CD4-positive, alpha-beta memory T cell (primary cell): ENCODE measurements at regions not wholly inside any gene's neighbourhood (a gene's known extent, or its start where the extent isn't known, plus 50 kb on each side); places are given as distances from the start of the nearest gene placed in this dataset.

Experiments used
- CTCF ChIA-PET: fragments of 350-600 bp; sonication (Branson Sonifier 250); formaldehyde crosslinking; loops from one replicate; lab custom pipeline; 2021; ENCODE audit warnings: inconsistent platforms; ENCODE audit not compliant: partially characterized antibody; lab: Charles Lee
- POLR2A ChIA-PET: fragments of 350-600 bp; sonication (Branson Sonifier 250); formaldehyde crosslinking; loops from one replicate; lab custom pipeline; 2021; ENCODE audit not compliant: partially characterized antibody; lab: Charles Lee
- DNase-seq, 5 donors: peaks; one replicate each; pipeline versions ENCODE4 v3.0.0 to v3.0.0-alpha.2; 2020 to 2022; ENCODE audit warnings: mixed read lengths in 1 of 5
- H3K27ac ChIP-seq: one replicate; pipeline ENCODE4 v1.7.0; 2013; ENCODE audit warnings: low read depth, low read length
- H3K27me3 ChIP-seq: 2 replicates; pipeline ENCODE4 v1.7.0; 2013; ENCODE audit warnings: mild to moderate bottlenecking, low read length, moderate library complexity; ENCODE audit not compliant: insufficient read depth
- H3K36me3 ChIP-seq: 2 replicates; pipeline ENCODE4 v1.7.0; 2013; ENCODE audit warnings: mild to moderate bottlenecking, low read length, moderate library complexity; ENCODE audit not compliant: insufficient read depth
- H3K4me1 ChIP-seq: 2 replicates; pipeline ENCODE4 v1.7.0; 2013; ENCODE audit warnings: mild to moderate bottlenecking, low read length, moderate library complexity; ENCODE audit not compliant: insufficient read depth
- H3K4me3 ChIP-seq, 2 donors: one replicate each; pipeline ENCODE4 v1.7.0; 2013; ENCODE audit warnings: low read length in 2 of 2, mild to moderate bottlenecking in 1 of 2
- H3K9me3 ChIP-seq, 2 donors: one replicate each; pipeline ENCODE4 v1.7.0; 2013; ENCODE audit warnings: low read length in 2 of 2, control low read depth in 1 of 2; ENCODE audit not compliant: control insufficient read depth in 1 of 2
- H3K27ac Mint-ChIP-seq, 7 donors: one replicate each; pipeline ENCODE4 v1.8.0; 2020 to 2021; ENCODE audit warnings: mixed read lengths in 7 of 7, mild to moderate bottlenecking in 6 of 7, inconsistent platforms in 3 of 7, moderate library complexity in 3 of 7
- H3K27me3 Mint-ChIP-seq, 2 donors: one replicate each; pipeline ENCODE4 v1.8.0; 2020 to 2021; ENCODE audit warnings: mixed read lengths in 2 of 2
- H3K36me3 Mint-ChIP-seq, 2 donors: one replicate each; pipeline ENCODE4 v1.8.0; 2020 to 2021; ENCODE audit warnings: mixed read lengths in 2 of 2, inconsistent platforms in 1 of 2, mild to moderate bottlenecking in 1 of 2
- H3K4me1 Mint-ChIP-seq, 4 donors: one replicate each; pipeline ENCODE4 v1.8.0; 2020 to 2021; ENCODE audit warnings: mixed read lengths in 4 of 4, mild to moderate bottlenecking in 1 of 4
- H3K4me3 Mint-ChIP-seq, 8 donors: one replicate each; pipeline ENCODE4 v1.8.0; 2020 to 2021; ENCODE audit warnings: mixed read lengths in 8 of 8, mild to moderate bottlenecking in 7 of 8, moderate library complexity in 6 of 8, inconsistent platforms in 3 of 8
- H3K9me3 Mint-ChIP-seq, 8 donors: one replicate each; pipeline ENCODE4 v1.8.0; 2020 to 2021; ENCODE audit warnings: mixed read lengths in 8 of 8, mild to moderate bottlenecking in 5 of 8, inconsistent platforms in 3 of 8, moderate library complexity in 1 of 8
- intact Hi-C: fragments of 100-400 bp; cut with micrococcal nuclease; formaldehyde crosslinking; loops from one replicate; pipeline ENCODE4 v1.15.1; 2023

- POLR2A ChIA-PET, result no interaction called here
- H3K27ac Mint-ChIP-seq, result no peak overlapping the region
- Histone ChIP-seq H3K27me3 (no peaks in the 10 kb centered on the region), H3K4me3 (no peak overlapping the region), H3K27ac (no peak overlapping the region), H3K36me3 (no peaks in the 10 kb centered on the region), H3K9me3 (no peaks in the 10 kb centered on the region), H3K4me1 (no peaks in the 10 kb centered on the region)
- intact Hi-C loops, result no loop called here
- H3K4me3 Mint-ChIP-seq, result no peak overlapping the region
- peaks cover 4 to 7% of the 10 kb centered on the region in 2 donors for H3K27me3 Mint-ChIP-seq
- CTCF ChIA-PET, result no interaction called here
- H3K36me3 Mint-ChIP-seq, result no peaks in the 10 kb centered on the region
- H3K9me3 Mint-ChIP-seq, result no peaks in the 10 kb centered on the region
- no peaks in the 10 kb centered on the region for H3K4me1 Mint-ChIP-seq
- DNase-seq, result no peak
Measured at GRCh38 chr20:19807946-19808330, 49.9 kb downstream of the RIN2 start.

- Mint-ChIP-seq H3K36me3 (no peaks in the 10 kb centered on the region), H3K27me3 (peaks cover 4 to 7% of the 10 kb centered on the region in 2 donors), H3K4me1 (no peaks in the 10 kb centered on the region), H3K27ac (no peak overlapping the region), H3K9me3 (no peaks in the 10 kb centered on the region), H3K4me3 (no peak overlapping the region)
- intact Hi-C loops, result no loop called here
- Histone ChIP-seq H3K36me3 (no peaks in the 10 kb centered on the region), H3K27ac (no peak overlapping the region), H3K9me3 (no peaks in the 10 kb centered on the region), H3K4me3 (no peak overlapping the region), H3K4me1 (no peaks in the 10 kb centered on the region), H3K27me3 (no peaks in the 10 kb centered on the region)
- DNase-seq, result no peak
- CTCF ChIA-PET, result no interaction called here
- POLR2A ChIA-PET, result no interaction called here
Measured at GRCh38 chr20:19808498-19808897, 50.4 kb downstream of the RIN2 start.

- POLR2A ChIA-PET, result no interaction called here
- peaks cover 4 to 7% of the 10 kb centered on the region in 2 donors for H3K27me3 Mint-ChIP-seq
- Histone ChIP-seq H3K27me3 (no peaks in the 10 kb centered on the region), H3K9me3 (no peaks in the 10 kb centered on the region), H3K4me1 (no peaks in the 10 kb centered on the region), H3K27ac (no peak overlapping the region), H3K36me3 (no peaks in the 10 kb centered on the region), H3K4me3 (no peak overlapping the region)
- H3K4me3 Mint-ChIP-seq, result no peak overlapping the region
- H3K9me3 Mint-ChIP-seq, result no peaks in the 10 kb centered on the region
- H3K27ac Mint-ChIP-seq, result no peak overlapping the region
- DNase-seq, result no peak
- no peaks in the 10 kb centered on the region for H3K36me3 Mint-ChIP-seq
- intact Hi-C loops, result no loop called here
- no peaks in the 10 kb centered on the region for H3K4me1 Mint-ChIP-seq
- CTCF ChIA-PET, result no interaction called here
Measured at GRCh38 chr20:19809505-19809904, 51.4 kb downstream of the RIN2 start.

DNA sequence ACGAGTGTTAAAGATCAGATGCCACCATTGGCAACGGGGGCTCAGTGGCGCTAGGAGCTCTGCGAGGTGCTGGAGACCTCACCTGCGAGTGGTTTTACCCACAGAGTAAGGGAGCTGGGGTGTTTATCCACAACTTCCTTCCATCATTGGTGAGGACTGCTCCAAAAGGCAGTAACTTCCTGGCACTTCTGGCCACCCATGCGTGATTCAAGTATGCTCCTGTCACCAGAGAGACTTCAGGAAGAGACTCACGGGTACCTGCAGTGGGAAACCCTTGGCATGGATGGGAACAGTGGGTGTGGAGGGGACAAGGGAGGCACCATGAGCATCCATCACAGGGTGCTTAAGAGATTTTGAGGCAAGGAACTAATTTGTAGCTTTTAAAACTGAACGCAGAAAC lies 53.2 kb downstream of the RIN2 start:
- Histone ChIP-seq H3K4me1 (no peaks in the 10 kb centered on the region), H3K27me3 (no peaks in the 10 kb centered on the region)
- POLR2A ChIA-PET, result no interaction called here

GRCh38 chr20:19812056-19812455 lies 54.0 kb downstream of the RIN2 start:
- Mint-ChIP-seq H3K9me3 (peaks cover 0 to 4% (median 0%) of the 10 kb centered on the region in 8 donors), H3K27me3 (peaks cover 4% of the 10 kb centered on the region in 2 donors), H3K36me3 (no peaks in the 10 kb centered on the region), H3K4me1 (no peaks in the 10 kb centered on the region), H3K4me3 (no peak overlapping the region), H3K27ac (no peak overlapping the region)
- intact Hi-C loops, result no loop called here
- Histone ChIP-seq H3K27ac (no peak overlapping the region), H3K27me3 (peaks cover 3% of the 10 kb centered on the region), H3K4me1 (no peaks in the 10 kb centered on the region), H3K4me3 (no peak overlapping the region), H3K9me3 (no peaks in the 10 kb centered on the region), H3K36me3 (no peaks in the 10 kb centered on the region)
- no peak for DNase-seq
- ChIA-PET POLR2A (no interaction called here), CTCF (no interaction called here)

More for the DNA sequence above, 53.2 kb downstream of the RIN2 start:
- H3K9me3 ChIP-seq, result no peaks in the 10 kb centered on the region
- Mint-ChIP-seq H3K27me3 (peaks cover 4% of the 10 kb centered on the region in 2 donors), H3K4me3 (no peak overlapping the region), H3K9me3 (no peaks in the 10 kb centered on the region), H3K27ac (no peak overlapping the region), H3K36me3 (no peaks in the 10 kb centered on the region), H3K4me1 (no peaks in the 10 kb centered on the region)
- no peak overlapping the region for H3K27ac ChIP-seq
- intact Hi-C loops, result no loop called here
- H3K36me3 ChIP-seq, result no peaks in the 10 kb centered on the region
- CTCF ChIA-PET, result no interaction called here
- DNase-seq, result no peak
- no peak overlapping the region for H3K4me3 ChIP-seq

DNA sequence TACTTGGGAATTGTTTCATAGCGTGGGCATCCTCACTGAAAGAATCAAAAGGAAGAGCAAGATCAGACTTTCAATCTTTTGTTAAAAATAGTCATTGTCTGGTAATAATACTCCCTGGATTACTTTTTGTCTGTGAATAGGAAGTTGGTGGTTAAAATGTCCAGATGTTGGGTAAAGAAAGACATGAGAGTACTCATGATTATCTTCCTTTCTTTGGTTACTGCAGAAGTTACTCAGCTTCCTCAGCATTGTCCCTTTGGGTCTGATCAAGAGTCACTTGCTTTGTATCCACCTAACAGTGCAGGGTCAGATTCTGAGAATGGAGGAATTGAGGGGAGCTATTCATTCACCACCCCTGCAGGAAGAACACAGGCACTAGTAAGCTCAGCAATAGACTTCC lies 54.6 kb downstream of the RIN2 start:
- Mint-ChIP-seq H3K4me1 (no peaks in the 10 kb centered on the region), H3K9me3 (peaks cover 0 to 4% (median 0%) of the 10 kb centered on the region in 8 donors), H3K27ac (no peak overlapping the region), H3K27me3 (peaks cover 4% of the 10 kb centered on the region in 2 donors), H3K36me3 (no peaks in the 10 kb centered on the region), H3K4me3 (no peak overlapping the region)
- no peak overlapping the region for H3K4me3 ChIP-seq
- no peak for DNase-seq
- no peak overlapping the region for H3K27ac ChIP-seq
- POLR2A ChIA-PET, result no interaction called here
- no peaks in the 10 kb centered on the region for H3K36me3 ChIP-seq
- peaks cover 3% of the 10 kb centered on the region for H3K27me3 ChIP-seq
- no peaks in the 10 kb centered on the region for H3K9me3 ChIP-seq
- CTCF ChIA-PET, result no interaction called here
- H3K4me1 ChIP-seq, result no peaks in the 10 kb centered on the region
- intact Hi-C loops, result no loop called here

DNA sequence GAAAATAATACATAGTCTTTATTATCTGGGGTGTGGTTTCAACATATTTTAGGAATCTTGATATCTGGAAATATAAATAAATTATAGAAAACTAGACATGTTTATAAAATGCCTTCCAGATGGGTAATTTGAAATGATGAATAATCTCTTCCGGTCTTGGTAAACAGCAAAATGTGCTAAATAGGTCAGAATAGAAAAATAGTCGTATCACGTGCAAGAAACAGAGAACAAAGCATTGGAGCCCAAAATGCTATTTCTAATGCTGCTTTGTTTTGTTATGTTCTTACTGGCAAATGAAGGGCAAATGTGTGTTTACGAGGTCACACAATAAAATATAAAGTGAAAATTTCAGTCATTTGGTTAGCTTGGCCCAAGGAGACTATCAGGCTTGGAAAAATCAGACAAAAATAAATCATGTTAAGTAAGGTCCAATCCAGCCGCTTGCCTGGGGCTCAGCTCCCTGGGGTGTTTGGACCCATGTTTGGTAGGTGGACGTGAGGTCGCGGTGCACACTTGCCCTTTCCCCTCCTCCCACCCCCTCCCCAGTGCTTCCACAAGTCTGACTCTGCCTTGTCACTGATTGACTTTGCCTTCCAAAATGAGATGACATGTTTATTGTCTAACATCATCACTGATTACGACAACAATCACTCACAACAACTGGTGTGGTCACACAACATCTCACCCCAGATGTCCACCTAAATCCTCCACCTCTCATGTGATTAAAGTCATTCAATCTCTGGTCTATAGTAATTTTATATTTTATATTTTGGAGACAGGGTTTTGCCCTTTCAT lies 56.0 kb downstream of the RIN2 start:
- intact Hi-C loops, result no loop called here
- no peak overlapping the region for H3K4me3 Mint-ChIP-seq
- Histone ChIP-seq H3K4me1 (no peaks in the 10 kb centered on the region), H3K4me3 (no peak overlapping the region), H3K27me3 (peaks cover 3% of the 10 kb centered on the region), H3K27ac (no peak overlapping the region), H3K9me3 (no peaks in the 10 kb centered on the region), H3K36me3 (no peaks in the 10 kb centered on the region)
- peaks cover 0 to 9% (median 2%) of the 10 kb centered on the region in 8 donors for H3K9me3 Mint-ChIP-seq
- POLR2A ChIA-PET, result no interaction called here
- no peak overlapping the region for H3K27ac Mint-ChIP-seq
- peaks cover 4% of the 10 kb centered on the region in 2 donors for H3K27me3 Mint-ChIP-seq
- no peaks in the 10 kb centered on the region for H3K36me3 Mint-ChIP-seq
- H3K4me1 Mint-ChIP-seq, result no peaks in the 10 kb centered on the region
- no peak for DNase-seq
- CTCF ChIA-PET, result no interaction called here
